Epithelial cell of esophagus (primary cell): ENCODE measurements at regions not wholly inside any gene's neighbourhood (a gene's known extent, or its start where the extent isn't known, plus 50 kb on each side); places are given as distances from the start of the nearest gene placed in this dataset.

Experiments used
- DNase-seq: peaks from one replicate; pipeline ENCODE4 v3.0.0; 2010; ENCODE audit warnings: low read depth
- H3K4me3 ChIP-seq: 2 replicates; pipeline ENCODE4 v1.5.1; 2011; ENCODE audit warnings: mild to moderate bottlenecking, low read length, control low read depth
- CTCF ChIP-seq: IDR thresholded peaks from 2 replicates; pipeline ENCODE4 v1.5.1; 2011; ENCODE audit warnings: low read depth, mild to moderate bottlenecking, low read length, control low read depth, inconsistent platforms; ENCODE audit not compliant: insufficient read depth; ENCODE audit errors: missing control alignments

- TF ChIP-seq CTCF: no peak
- no peak overlapping the region for H3K4me3 ChIP-seq
- DNase-seq: no peak
These were observed 242.4 kb upstream of the CSF3R start for GRCh38 chr1:36725151-36725550.

- no peak overlapping the region for H3K4me3 ChIP-seq
- DNase-seq: no peak
- TF ChIP-seq CTCF: no peak
These were observed 241.1 kb upstream of the CSF3R start for GRCh38 chr1:36723813-36724212.

DNA sequence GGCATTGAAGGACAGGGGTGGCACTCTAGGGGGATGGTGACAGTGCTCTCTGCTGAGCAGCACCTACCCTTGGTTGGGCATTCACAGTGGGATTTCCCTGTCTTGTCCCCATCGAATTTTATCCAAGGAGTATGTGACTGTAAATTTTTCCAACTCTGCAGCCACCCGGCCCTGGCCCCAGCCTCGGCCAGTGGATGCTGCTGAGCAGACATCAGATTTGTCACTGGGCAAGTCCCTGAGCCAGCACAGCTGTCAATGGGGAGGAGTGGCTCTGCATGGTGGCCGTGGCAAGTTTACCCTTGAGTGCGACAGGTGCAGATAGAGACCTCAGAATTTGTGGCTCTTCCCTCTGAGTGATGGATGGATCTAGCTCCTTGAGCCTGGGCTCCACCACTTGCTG, 240.2 kb upstream of the CSF3R start:
- DNase-seq: no peak
- H3K4me3 ChIP-seq: no peak overlapping the region
- TF ChIP-seq CTCF: no peak

GRCh38 chr1:36721261-36721660, 238.5 kb upstream of the CSF3R start:
- TF ChIP-seq CTCF: no peak
- DNase-seq: no peak
- H3K4me3 ChIP-seq: no peak overlapping the region

GRCh38 chr1:36717431-36717830, 234.7 kb upstream of the CSF3R start:
- DNase-seq: no peak
- no peak overlapping the region for H3K4me3 ChIP-seq
- TF ChIP-seq CTCF: no peak

- no peak overlapping the region for H3K4me3 ChIP-seq
- no peak for TF ChIP-seq CTCF
- DNase-seq: no peak
These were observed 233.1 kb upstream of the CSF3R start for GRCh38 chr1:36715797-36716196.

GRCh38 chr1:36714301-36714700, 231.6 kb upstream of the CSF3R start:
- H3K4me3 ChIP-seq: no peak overlapping the region
- TF ChIP-seq CTCF: no peak
- no peak for DNase-seq
